Thoracic aorta (tissue), 2 donors: ENCODE measurements at regions not wholly inside any gene's neighbourhood (a gene's known extent, or its start where the extent isn't known, plus 50 kb on each side); places are given as distances from the start of the nearest gene placed in this dataset.
"Not testable (repeated sequence)": the region's sequence is repeated elsewhere in the genome, so short reads cannot be mapped to it uniquely, and the experiment has no call there.

Source experiments
- ATAC-seq: fragments of 150-250 bp; one replicate; pipeline ENCODE4 v1.8.0; 2017; ENCODE audit warnings: low read depth; ENCODE audit not compliant: insufficient number of reproducible peaks, low FRiP score
- DNase-seq: peaks from one replicate; pipeline ENCODE4 v3.0.0-alpha.2; 2020; ENCODE audit warnings: low spot score
- H3K27ac ChIP-seq, 2 donors: fragments of 200-600 bp; sonication (generic); 1 replicate in 1 of 2; 2 replicates in 1 of 2; pipeline ENCODE4 v1.5.1; 2016; ENCODE audit warnings: mild to moderate bottlenecking in 2 of 2, moderate library complexity in 2 of 2
- H3K27me3 ChIP-seq: fragments of 200-600 bp; sonication (generic); replicated peaks from 2 replicates; pipeline ENCODE4 v1.6.0; 2016; ENCODE audit warnings: mild to moderate bottlenecking; ENCODE audit not compliant: insufficient read depth
- H3K36me3 ChIP-seq: fragments of 200-600 bp; sonication (generic); one replicate; pipeline ENCODE4 v1.5.1; 2016
- H3K4me1 ChIP-seq, 2 donors: fragments of 200-600 bp; sonication (generic); 1 replicate in 1 of 2; 2 replicates in 1 of 2; pipeline versions ENCODE4 v1.5.1 to v1.6.0; 2016; ENCODE audit warnings: low read depth in 2 of 2, mild to moderate bottlenecking in 1 of 2; ENCODE audit not compliant: control insufficient read depth in 1 of 2
- H3K4me3 ChIP-seq: fragments of 200-600 bp; sonication (generic); 2 replicates; pipeline ENCODE4 v1.5.1; 2016; ENCODE audit warnings: mild to moderate bottlenecking
- H3K9me3 ChIP-seq: fragments of 200-600 bp; sonication (generic); 2 replicates; pipeline ENCODE4 v1.5.1; 2016

GRCh38 chr1:120619867-120620692 lies 103.7 kb upstream of the NBPF26 start:
- DNase-seq, H3K9me3 ChIP-seq, H3K36me3 ChIP-seq, H3K27ac ChIP-seq, H3K4me3 ChIP-seq, H3K27me3 ChIP-seq, ATAC-seq, H3K4me1 ChIP-seq: not testable (repeated sequence)

- H3K27ac ChIP-seq, ATAC-seq, DNase-seq, H3K36me3 ChIP-seq, H3K27me3 ChIP-seq, H3K9me3 ChIP-seq, H3K4me1 ChIP-seq, H3K4me3 ChIP-seq: not testable (repeated sequence)
Observed at GRCh38 chr1:120620693-120620969, 103.1 kb upstream of the NBPF26 start.

DNA sequence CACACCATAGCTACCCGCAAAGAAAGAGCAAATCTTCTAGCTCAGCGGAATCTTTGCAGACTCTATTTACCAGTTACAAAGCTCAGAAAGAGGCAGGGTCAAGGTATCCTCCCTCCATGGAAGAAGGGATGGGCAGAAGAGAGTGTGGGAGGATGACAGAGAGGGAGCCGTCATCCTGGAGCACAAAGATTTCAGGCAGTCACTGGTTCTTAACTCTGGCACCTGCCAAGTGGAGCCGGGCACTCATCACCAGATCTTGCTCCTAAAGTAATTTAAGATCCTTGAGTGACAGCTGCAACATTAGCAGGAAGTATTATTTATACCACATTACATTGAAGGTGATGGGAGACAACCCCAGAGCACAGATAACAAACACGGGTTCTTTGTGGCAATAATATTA lies 102.5 kb upstream of the NBPF26 start:
- not testable (repeated sequence) for H3K36me3 ChIP-seq, H3K27ac ChIP-seq, H3K27me3 ChIP-seq, ATAC-seq, H3K4me1 ChIP-seq, H3K9me3 ChIP-seq, H3K4me3 ChIP-seq, DNase-seq

- not testable (repeated sequence) for H3K27ac ChIP-seq, H3K4me3 ChIP-seq, H3K27me3 ChIP-seq, H3K36me3 ChIP-seq, DNase-seq, H3K4me1 ChIP-seq, H3K9me3 ChIP-seq, ATAC-seq
Observed at GRCh38 chr1:120623539-120623938, 100.2 kb upstream of the NBPF26 start.

DNA sequence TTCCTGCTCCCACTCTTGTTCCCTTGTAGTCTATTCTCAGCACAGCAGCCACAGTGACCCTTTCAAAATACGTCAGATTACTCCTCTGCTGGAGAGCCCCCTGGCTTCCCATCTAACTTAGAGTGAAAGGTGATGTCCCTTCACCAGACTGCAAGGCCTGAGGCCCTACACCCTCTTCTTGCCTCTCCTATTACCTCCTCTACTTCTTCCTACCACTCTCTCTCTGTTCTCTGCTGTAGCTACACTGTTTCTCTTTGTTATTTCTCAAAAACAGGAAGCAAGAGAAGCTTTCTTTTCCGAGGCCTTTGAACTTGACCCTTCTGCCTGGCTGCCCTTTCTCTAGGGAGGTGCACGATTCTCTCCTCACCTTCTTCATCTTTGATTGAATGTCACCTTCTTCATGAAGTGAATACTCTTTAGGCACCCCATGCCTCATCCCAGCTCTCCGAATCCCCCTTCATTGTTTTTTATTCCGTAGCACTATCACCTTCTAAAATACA lies 99.1 kb upstream of the NBPF26 start:
- not testable (repeated sequence) for DNase-seq, ATAC-seq, H3K27ac ChIP-seq, H3K4me3 ChIP-seq, H3K9me3 ChIP-seq, H3K36me3 ChIP-seq, H3K27me3 ChIP-seq, H3K4me1 ChIP-seq

GRCh38 chr1:120629832-120630455 lies 93.8 kb upstream of the NBPF26 start:
- DNase-seq, H3K9me3 ChIP-seq, H3K27ac ChIP-seq, H3K4me1 ChIP-seq, H3K27me3 ChIP-seq, H3K36me3 ChIP-seq, H3K4me3 ChIP-seq, ATAC-seq: not testable (repeated sequence)

DNA sequence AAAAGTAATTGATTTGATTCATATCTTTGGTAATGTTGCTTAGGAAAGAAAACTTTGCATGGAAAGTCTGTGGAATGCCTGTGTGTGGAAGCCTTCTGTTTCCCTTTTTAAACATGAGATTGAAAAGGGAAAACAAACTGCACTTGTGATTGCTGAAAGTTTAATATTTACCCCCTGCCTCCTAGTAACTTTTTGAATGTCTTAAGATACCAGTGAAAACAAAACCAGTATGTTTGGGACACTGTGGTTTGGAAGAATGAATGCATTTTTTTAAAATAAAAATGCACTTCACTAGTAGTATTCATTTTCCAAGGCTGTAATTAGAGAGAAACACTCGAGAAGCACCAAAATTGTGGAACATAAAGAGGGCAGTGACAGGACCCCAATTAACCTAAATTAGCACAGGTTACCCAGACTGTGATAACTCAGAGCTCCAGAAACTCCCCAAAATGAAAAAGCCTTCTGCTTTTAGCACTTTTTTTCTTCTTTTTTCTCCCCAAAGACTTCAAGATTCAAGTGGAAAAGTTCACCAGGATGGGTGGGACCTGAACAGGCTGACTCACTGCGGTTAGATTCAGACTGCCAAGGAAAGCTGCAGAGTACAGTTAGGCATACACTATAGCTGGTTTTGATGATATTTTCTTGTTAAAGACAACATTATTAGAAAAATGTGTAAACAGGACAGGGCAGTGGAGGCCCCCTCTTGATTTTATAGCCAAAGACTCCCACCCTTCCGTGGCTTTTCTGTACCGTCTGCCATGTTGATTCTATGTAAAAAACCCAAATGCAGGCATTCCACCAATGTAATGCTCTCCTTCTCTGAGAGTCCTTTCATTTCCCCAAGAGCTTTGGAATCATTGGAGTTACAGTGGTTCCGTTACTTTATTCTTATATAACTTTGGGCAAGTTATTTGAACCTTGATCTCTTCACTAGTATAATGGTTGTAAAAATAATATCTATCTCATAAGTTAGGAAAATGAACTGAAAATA lies 88.6 kb upstream of the NBPF26 start:
- not testable (repeated sequence) for H3K36me3 ChIP-seq, H3K9me3 ChIP-seq, ATAC-seq, H3K4me3 ChIP-seq, DNase-seq, H3K4me1 ChIP-seq, H3K27me3 ChIP-seq, H3K27ac ChIP-seq

DNA sequence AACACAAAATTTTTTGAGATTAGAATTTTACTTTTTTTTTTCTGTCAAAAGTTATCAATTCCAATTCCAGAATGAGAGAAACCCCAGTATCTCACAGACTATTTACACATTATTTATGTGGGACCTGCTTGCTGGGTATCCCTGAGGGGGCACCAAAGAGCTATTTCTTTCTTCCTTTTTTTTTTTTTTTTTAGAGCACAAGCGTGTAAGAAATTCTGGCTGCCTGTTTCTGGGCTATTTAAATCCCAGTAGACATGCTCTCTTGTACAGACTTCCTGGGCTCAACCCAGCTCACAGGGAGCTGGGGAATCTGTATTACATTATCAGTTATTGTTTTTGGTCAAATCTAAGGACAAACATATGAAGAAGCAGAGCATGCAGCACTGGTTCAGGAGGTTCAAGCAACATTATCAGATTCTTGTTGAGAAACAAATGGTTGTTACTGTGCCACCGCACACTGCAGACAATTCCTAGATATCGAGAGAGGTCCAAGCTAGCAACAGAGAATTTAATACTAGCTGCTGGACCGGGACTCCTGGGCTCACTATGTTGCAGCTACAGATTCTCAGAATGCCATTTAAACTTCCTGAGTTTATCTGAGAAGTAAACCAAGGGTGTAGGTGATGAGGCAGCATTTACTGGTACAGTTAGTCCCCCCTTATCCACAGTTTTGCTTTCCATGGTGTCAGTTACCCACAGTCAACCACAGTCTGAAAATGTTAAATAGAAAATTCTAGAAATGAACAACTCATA lies 83.3 kb upstream of the NBPF26 start:
- H3K4me3 ChIP-seq, H3K27ac ChIP-seq, H3K4me1 ChIP-seq, DNase-seq, ATAC-seq, H3K27me3 ChIP-seq, H3K36me3 ChIP-seq, H3K9me3 ChIP-seq: not testable (repeated sequence)

GRCh38 chr1:120641014-120641302 lies 82.8 kb upstream of the NBPF26 start:
- ATAC-seq, H3K9me3 ChIP-seq, H3K4me1 ChIP-seq, DNase-seq, H3K4me3 ChIP-seq, H3K36me3 ChIP-seq, H3K27ac ChIP-seq, H3K27me3 ChIP-seq: not testable (repeated sequence)

GRCh38 chr1:120647182-120647581 lies 76.6 kb upstream of the NBPF26 start:
- not testable (repeated sequence) for H3K4me1 ChIP-seq, H3K4me3 ChIP-seq, H3K27me3 ChIP-seq, H3K9me3 ChIP-seq, DNase-seq, H3K27ac ChIP-seq, ATAC-seq, H3K36me3 ChIP-seq

- H3K9me3 ChIP-seq, H3K4me1 ChIP-seq, H3K4me3 ChIP-seq, ATAC-seq, DNase-seq, H3K27me3 ChIP-seq, H3K36me3 ChIP-seq, H3K27ac ChIP-seq: not testable (repeated sequence)
Observed at GRCh38 chr1:120648915-120649623, 74.7 kb upstream of the NBPF26 start.
